Natural killer cell treated with Interleukin-12 subunit alpha and Interleukin-12 subunit beta and Interleukin-15 and Interleukin-18, amount 100 ng/mL, for 72 hours (primary cell): ENCODE measurements at regions not wholly inside any gene's neighbourhood (a gene's known extent, or its start where the extent isn't known, plus 50 kb on each side); places are given as distances from the start of the nearest gene placed in this dataset.

Experiments
- ATAC-seq, 2 donors: fragments of 150-1000 bp; cut with Tn5 transposase in 1 of 2; sonication (Bioruptor Pico), chemical (Tn5 transposase) in 1 of 2; 2 replicates each; pipeline ENCODE4 v1.10.0; 2021
- DNase-seq: peaks from one replicate; pipeline ENCODE4 v3.0.0; 2022; ENCODE audit warnings: low spot score
- H3K27ac Mint-ChIP-seq, 2 donors: 1 replicate in 1 of 2; 2 replicates in 1 of 2; pipeline ENCODE4 v1.8.0; 2022; ENCODE audit warnings: mixed read lengths in 2 of 2, mild to moderate bottlenecking in 1 of 2, moderate library complexity in 1 of 2
- H3K27me3 Mint-ChIP-seq, 2 donors: 1 replicate in 1 of 2; 2 replicates in 1 of 2; pipeline ENCODE4 v1.8.0; 2022; ENCODE audit warnings: mixed read lengths in 2 of 2
- H3K36me3 Mint-ChIP-seq: one replicate; pipeline ENCODE4 v1.8.0; 2022; ENCODE audit warnings: mixed read lengths
- H3K4me1 Mint-ChIP-seq, 2 donors: 1 replicate in 1 of 2; 2 replicates in 1 of 2; pipeline ENCODE4 v1.8.0; 2022; ENCODE audit warnings: low read depth in 2 of 2, mixed read lengths in 2 of 2, mild to moderate bottlenecking in 1 of 2
- H3K4me3 Mint-ChIP-seq: one replicate; pipeline ENCODE4 v1.8.0; 2022; ENCODE audit warnings: mixed read lengths
- H3K9me3 Mint-ChIP-seq: 2 replicates; pipeline ENCODE4 v1.8.0; 2022; ENCODE audit warnings: mixed read lengths

DNA sequence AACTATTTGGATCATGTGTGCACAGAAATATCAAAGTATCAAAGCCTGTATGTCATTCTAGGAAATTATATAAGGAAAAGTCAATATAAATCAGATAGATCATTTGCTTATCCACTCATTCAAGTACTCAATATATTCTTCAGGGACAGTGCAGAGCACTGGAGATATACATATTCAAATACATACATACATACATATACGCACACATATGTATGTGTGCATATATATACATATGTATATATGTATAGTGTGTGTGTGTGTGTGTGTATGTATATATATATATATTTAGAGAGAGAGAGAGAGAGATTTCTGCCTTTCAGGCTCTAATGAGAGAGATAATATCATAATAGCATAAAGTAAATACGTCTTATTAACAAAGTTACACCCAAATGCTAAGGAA lies 169.2 kb downstream of the PMP22 start:
- ATAC-seq (no peak), DNase-seq (no peak)
- H3K27ac Mint-ChIP-seq: no peak overlapping the region
- peaks cover 4% of the 10 kb centered on the region for H3K9me3 Mint-ChIP-seq
- no peak overlapping the region for H3K4me3 Mint-ChIP-seq
- no peaks in the 10 kb centered on the region for H3K36me3 Mint-ChIP-seq
- no peaks in the 10 kb centered on the region for H3K4me1 Mint-ChIP-seq
- peaks cover 16 to 51% of the 10 kb centered on the region in 2 donors for H3K27me3 Mint-ChIP-seq

DNA sequence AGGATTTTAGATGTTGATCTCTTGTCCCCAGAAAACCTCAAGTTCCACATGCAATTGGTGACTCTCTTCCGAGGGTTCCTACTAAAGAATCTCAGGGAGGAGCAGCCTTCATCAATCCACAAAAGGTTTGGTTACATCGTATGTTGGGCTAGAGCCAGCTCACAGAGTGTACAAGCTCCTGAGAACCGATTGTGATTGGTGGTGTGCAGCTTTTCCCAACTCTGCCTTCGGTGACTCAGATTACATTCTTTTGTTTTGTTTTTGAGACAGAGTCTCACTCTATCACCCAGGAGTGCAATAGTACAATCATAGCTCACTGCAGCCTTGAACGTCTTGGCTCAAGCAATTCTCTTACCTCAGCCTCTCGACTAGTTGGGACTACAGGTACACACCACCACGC lies 172.4 kb downstream of the PMP22 start:
- Mint-ChIP-seq H3K27me3 (peaks cover 11 to 49% of the 10 kb centered on the region in 2 donors), H3K27ac (no peak overlapping the region), H3K4me1 (no peaks in the 10 kb centered on the region), H3K4me3 (no peak overlapping the region), H3K9me3 (no peaks in the 10 kb centered on the region), H3K36me3 (no peaks in the 10 kb centered on the region)
- ATAC-seq (no peak), DNase-seq (no peak)

DNA sequence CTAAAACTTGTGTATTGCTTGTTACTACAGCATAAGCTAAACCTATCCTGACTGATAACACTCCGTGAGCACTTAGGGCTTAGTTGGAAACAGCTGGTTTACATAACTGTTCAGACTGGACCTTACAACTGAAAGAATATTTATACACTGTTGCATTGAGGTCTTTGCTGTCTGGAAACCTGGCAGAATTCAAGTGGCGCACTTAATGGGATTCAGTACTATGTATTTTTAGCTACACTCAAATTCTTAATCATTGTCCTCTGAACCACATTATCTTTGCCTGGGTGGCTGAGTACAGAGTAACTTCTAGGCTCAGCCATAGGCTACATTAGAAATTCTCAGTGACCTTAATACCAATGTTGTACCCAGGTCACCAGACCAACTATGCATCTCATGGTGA lies 172.9 kb downstream of the PMP22 start:
- H3K9me3 Mint-ChIP-seq: no peaks in the 10 kb centered on the region
- ATAC-seq: no peak

DNA sequence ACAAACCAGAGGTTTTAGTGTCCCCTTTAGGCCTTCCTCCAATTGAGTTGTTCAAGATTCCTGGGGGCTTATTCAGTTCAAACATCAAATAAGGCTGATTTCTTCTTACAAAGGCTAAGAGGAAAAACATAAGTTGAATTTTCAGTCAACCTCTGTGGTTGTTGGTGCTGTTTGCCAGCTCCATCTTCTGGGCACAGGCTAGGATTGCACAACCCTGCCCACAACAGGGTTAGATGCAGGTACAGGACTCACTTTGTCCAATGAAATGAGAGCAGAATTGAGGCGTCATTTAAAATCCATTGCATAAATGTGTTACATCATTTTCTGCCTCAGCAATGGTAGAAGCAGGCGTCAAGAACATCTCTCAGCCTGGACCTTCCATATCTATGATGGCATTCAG lies 173.3 kb downstream of the PMP22 start:
- ATAC-seq (no peak), DNase-seq (no peak)
- Mint-ChIP-seq H3K27ac (no peak overlapping the region), H3K36me3 (no peaks in the 10 kb centered on the region), H3K9me3 (no peaks in the 10 kb centered on the region), H3K4me1 (no peaks in the 10 kb centered on the region), H3K4me3 (no peak overlapping the region), H3K27me3 (peaks cover 13 to 43% of the 10 kb centered on the region in 2 donors)

More for the DNA sequence above, 172.9 kb downstream of the PMP22 start:
- no peak overlapping the region for H3K27ac Mint-ChIP-seq
- H3K4me1 Mint-ChIP-seq: no peaks in the 10 kb centered on the region
- no peak overlapping the region for H3K4me3 Mint-ChIP-seq
- no peak for DNase-seq
- peaks cover 13 to 48% of the 10 kb centered on the region in 2 donors for H3K27me3 Mint-ChIP-seq
- H3K36me3 Mint-ChIP-seq: no peaks in the 10 kb centered on the region

DNA sequence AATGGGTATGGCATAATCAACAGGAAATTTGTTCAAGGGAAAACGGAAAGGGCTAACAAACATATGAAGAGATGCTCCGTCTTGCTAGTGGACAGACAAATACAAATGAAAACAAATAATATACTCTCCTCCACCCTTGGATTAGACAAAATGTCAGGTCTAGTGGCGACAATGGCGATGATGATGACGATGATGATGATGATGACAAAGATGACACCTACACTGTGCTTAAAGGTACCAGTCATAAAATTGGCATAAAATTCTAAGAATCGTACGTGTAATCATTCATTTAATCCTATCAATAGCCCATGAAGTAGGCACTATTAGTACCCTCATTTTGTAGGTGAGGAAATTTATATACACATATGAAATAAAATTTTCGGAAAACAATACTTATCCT lies 174.6 kb downstream of the PMP22 start:
- ATAC-seq: no peak
- Mint-ChIP-seq H3K27ac (no peak overlapping the region), H3K4me1 (no peaks in the 10 kb centered on the region), H3K36me3 (no peaks in the 10 kb centered on the region), H3K27me3 (peaks cover 13 to 49% of the 10 kb centered on the region in 2 donors), H3K9me3 (no peaks in the 10 kb centered on the region), H3K4me3 (no peak overlapping the region)
- DNase-seq: no peak

DNA sequence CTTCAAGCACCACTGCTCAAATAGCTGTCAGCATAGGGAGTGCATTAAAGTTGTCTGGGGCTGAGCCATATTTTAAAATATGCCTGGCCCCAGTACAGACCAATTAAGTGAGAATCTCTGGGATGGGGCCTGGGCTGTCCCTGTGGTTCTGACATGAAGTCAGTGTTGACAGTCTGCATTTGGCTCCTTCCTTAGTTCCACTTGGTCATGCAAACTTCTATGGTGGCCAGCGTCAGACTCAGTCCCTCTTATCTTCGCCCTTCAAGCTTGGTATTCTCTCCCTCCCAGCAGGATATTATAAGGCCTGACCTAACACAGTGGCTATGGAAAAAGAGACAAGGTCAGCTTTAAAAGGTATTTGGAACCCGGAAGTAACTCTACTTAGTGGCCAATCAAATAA lies 177.2 kb downstream of the PMP22 start:
- DNase-seq (no peak), ATAC-seq (no peak)
- Mint-ChIP-seq H3K9me3 (no peaks in the 10 kb centered on the region), H3K36me3 (no peaks in the 10 kb centered on the region), H3K27me3 (peaks cover 15 to 39% of the 10 kb centered on the region in 2 donors), H3K4me1 (no peaks in the 10 kb centered on the region), H3K27ac (no peak overlapping the region), H3K4me3 (no peak overlapping the region)

DNA sequence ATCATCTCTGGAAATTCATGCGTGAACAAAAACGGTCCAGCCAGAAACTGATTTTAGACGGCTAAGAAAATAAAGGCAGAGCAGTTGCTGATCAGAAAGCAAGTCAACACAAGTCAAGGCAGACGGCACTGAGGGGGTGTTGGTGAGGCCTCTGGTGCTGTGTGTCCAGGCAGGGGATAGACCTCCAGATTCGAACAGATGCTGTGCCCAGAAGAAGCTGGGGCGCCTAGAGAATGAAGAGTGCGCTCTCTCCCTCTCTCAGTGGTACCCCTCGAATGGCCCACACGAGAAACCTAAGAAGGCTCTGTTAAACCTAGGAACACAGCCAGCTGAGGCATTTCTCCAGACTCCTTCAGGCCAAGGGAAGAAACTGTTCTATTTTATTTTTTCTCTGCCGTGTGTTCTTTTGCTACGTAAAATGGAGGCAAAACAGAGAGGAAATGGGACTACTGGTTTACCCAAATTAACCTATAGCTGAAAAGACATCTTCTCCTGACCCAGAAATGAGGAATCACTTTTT lies 178.3 kb downstream of the PMP22 start:
- no peaks in the 10 kb centered on the region for H3K4me1 Mint-ChIP-seq
- DNase-seq: no peak
- no peak overlapping the region for H3K27ac Mint-ChIP-seq
- ATAC-seq: no peak
- peaks cover 20 to 46% of the 10 kb centered on the region in 2 donors for H3K27me3 Mint-ChIP-seq
- H3K9me3 Mint-ChIP-seq: no peaks in the 10 kb centered on the region
- H3K36me3 Mint-ChIP-seq: no peaks in the 10 kb centered on the region
- H3K4me3 Mint-ChIP-seq: no peak overlapping the region

DNA sequence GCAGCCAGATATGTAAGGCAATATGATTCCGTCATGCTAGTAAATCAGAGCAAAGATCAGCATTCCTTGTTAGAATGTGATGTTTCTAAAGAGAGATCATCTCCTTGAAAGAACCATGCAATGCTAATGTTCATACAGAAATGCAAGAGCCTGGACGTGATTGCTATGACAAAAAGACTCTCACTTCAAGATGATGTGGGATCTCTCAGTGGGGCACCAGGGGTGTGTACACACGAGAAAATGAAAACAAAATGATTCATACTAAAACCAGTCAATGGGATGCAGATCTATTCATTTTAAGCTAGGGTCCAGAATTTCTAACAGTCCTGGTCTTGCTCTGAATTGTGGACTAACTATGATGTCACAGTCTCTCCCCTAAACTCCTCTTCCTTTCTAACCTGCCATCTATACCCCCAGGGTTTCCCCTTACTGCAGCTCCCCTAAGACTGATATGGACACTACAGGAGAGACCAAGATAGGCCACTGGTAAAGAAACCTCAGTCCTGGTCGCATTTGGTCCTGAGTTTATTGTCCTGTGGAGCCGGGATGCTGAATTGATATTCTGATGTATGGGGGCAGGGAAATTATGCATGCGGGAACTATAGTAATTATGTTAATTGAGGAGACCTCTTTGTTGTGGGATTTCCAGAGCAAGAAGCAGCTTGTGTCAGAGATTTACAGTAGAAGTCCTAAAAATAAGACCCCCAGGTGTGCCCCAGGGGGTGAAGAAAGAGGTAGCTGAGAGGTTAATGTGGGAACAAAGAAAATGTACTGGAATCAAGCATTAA lies 179.0 kb downstream of the PMP22 start:
- ATAC-seq: no peak
- Mint-ChIP-seq H3K27me3 (peaks cover 18 to 42% of the 10 kb centered on the region in 2 donors), H3K27ac (no peak overlapping the region), H3K9me3 (no peaks in the 10 kb centered on the region), H3K4me1 (no peaks in the 10 kb centered on the region), H3K4me3 (no peak overlapping the region), H3K36me3 (no peaks in the 10 kb centered on the region)
- DNase-seq: no peak

DNA sequence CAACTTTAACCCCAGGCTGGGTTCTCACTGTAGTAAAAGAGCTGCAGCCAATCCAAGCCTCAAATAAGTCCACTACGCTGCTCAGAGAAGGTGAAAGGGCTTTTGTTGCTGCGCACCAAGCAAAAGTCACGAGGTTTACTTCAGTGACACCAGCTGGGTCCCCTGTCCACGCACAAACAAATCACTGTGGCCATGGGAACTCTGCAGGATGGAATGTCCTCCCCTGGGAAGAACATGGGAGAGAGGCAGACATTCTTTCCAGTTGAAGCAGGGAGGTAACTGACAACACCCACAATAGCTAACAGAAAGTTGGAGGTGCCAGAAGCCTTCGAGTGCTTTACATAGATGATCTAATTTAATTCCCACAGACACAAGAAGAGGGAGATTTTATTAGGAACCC lies 181.9 kb downstream of the PMP22 start:
- DNase-seq: no peak
- ATAC-seq: no peak
- no peaks in the 10 kb centered on the region for H3K36me3 Mint-ChIP-seq
- H3K4me3 Mint-ChIP-seq: no peak overlapping the region
- peaks cover 24 to 42% of the 10 kb centered on the region in 2 donors for H3K27me3 Mint-ChIP-seq
- no peak overlapping the region for H3K27ac Mint-ChIP-seq
- H3K4me1 Mint-ChIP-seq: no peaks in the 10 kb centered on the region
- H3K9me3 Mint-ChIP-seq: no peaks in the 10 kb centered on the region

DNA sequence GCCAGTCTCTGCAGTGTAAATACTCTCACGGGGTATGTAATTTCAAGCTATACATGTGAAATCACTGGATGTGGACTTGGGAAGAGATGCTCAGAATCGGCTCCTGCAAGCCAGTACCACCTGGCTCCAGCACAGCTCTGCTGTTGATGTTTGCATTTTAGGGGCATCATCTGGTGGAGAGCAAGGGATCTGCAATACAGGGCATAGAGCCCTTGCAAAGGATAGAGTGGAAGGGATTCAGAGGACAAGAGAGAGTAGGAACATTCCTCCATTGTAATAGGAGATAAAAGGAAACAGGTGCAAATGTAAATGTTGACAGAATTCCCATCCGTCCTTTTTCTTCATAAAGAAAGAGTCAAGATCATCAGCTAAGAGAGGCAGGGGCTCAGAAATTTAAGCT lies 184.1 kb downstream of the PMP22 start:
- no peaks in the 10 kb centered on the region for H3K36me3 Mint-ChIP-seq
- ATAC-seq: no peak
- H3K4me3 Mint-ChIP-seq: no peak overlapping the region
- H3K27me3 Mint-ChIP-seq: peaks cover 21 to 40% of the 10 kb centered on the region in 2 donors
- no peak overlapping the region for H3K27ac Mint-ChIP-seq
- H3K4me1 Mint-ChIP-seq: no peaks in the 10 kb centered on the region
- no peaks in the 10 kb centered on the region for H3K9me3 Mint-ChIP-seq
- no peak for DNase-seq

DNA sequence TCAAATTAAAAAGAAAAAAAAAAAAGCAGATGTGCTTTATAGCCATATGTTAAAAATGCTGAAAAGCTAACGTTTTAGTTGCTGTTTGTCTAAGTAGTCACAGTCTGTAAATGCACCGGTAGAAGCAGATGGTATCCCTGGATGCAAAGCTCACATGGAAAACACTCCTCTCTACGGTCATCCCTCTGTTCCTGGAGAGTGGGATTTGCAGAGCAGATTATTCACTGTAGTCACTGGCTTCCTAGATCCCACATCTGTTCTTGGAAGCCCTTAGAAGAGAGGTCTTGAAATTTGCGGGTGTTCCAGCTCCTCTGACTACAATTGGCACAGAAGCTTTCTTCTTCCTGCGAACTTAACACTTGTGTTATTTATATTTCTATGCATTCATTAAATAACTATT lies 186.6 kb downstream of the PMP22 start:
- no peak for ATAC-seq
- no peaks in the 10 kb centered on the region for H3K36me3 Mint-ChIP-seq
- no peaks in the 10 kb centered on the region for H3K9me3 Mint-ChIP-seq
- H3K27me3 Mint-ChIP-seq: peaks cover 17 to 32% of the 10 kb centered on the region in 2 donors
- H3K27ac Mint-ChIP-seq: no peak overlapping the region
- H3K4me3 Mint-ChIP-seq: no peak overlapping the region
- no peaks in the 10 kb centered on the region for H3K4me1 Mint-ChIP-seq
- no peak for DNase-seq

DNA sequence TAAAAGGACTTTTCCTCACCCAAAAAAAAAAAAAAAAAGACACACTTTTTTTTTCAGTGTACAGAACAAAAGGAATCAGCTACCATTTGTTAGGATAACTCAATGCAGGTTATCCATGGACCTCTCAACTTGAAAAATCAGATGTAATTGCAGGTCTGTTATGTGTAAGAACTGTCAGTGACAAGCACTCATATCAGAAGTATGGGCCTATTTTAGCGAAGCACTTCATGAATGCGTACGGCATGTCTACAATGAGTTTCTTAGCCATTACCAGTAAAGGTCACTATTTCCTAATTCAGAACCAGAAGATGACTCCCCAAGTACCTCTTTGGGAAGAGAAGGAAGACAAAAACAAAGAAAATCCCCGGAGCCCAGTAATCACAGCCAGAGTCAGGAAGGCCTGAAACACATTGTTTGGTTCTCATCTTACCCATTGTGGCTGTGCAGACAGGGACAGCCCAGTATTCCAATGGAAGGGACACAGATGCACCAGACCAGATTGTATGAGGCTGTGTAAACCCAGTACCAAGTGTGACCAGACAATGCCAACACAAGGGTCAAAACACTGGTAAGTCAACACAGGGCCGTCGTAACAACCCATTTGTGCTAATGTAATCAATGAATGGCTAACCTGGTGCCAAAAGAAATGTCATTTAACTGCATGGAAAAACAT lies 188.0 kb downstream of the PMP22 start:
- DNase-seq (no peak), ATAC-seq (no peak)
- Mint-ChIP-seq H3K36me3 (no peaks in the 10 kb centered on the region), H3K4me3 (no peak overlapping the region), H3K4me1 (no peaks in the 10 kb centered on the region), H3K27ac (no peak overlapping the region), H3K27me3 (peaks cover 13 to 32% of the 10 kb centered on the region in 2 donors), H3K9me3 (no peaks in the 10 kb centered on the region)

DNA sequence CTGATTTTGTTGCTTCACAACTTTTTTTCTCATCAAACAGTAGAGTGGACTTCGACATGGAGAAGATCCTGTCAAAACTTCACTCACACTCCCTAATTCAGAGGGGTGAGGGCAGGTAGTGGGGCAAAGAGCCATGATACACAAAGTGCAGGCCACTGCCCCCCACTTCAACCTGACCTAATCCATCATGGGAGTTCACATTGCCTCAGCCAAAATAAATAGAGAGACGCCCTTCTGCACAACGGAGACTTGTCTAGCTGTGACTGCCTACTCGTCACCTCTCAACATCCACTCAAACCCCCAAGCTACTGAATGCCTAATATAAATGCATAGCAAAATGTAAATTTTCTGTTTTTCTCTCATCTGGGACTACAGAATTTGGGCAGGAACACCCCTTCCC lies 213.2 kb downstream of the PMP22 start:
- Mint-ChIP-seq H3K27me3 (peaks cover 24 to 35% of the 10 kb centered on the region in 2 donors), H3K9me3 (peaks cover 10% of the 10 kb centered on the region), H3K4me1 (no peaks in the 10 kb centered on the region), H3K4me3 (no peak overlapping the region), H3K36me3 (no peaks in the 10 kb centered on the region), H3K27ac (no peak overlapping the region)
- DNase-seq (no peak), ATAC-seq (no peak)

DNA sequence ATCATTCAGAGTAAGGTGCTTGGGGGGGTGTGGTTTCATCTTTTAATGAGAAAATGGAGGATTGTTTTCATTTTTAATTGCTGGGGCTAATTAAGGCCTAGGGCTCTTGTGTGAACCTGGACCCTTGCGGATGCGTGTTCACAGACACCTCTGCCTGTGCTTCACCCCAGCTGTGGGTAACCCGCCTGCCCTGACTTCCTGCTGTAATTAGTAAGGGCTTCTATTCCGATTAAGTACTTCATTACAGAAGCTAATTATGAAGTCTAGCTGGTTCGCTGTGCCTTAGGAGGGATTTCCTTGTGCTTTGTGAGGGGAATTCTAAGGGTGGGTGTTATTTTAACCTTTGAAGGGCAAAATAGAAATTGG lies 215.3 kb downstream of the PMP22 start:
- no peaks in the 10 kb centered on the region for H3K4me1 Mint-ChIP-seq
- H3K27ac Mint-ChIP-seq: no peak overlapping the region
- no peaks in the 10 kb centered on the region for H3K36me3 Mint-ChIP-seq
- no peak overlapping the region for H3K4me3 Mint-ChIP-seq
- DNase-seq (no peak), ATAC-seq (no peak)
- peaks cover 4% of the 10 kb centered on the region for H3K9me3 Mint-ChIP-seq
- peaks cover 20 to 27% of the 10 kb centered on the region in 2 donors for H3K27me3 Mint-ChIP-seq
